HG03457 (cell line): ENCODE measurements at regions not wholly inside any gene's neighbourhood (a gene's known extent, or its start where the extent isn't known, plus 50 kb on each side); places are given as distances from the start of the nearest gene placed in this dataset.

Experiments used
- ATAC-seq: cut with Tn5 transposase; IDR thresholded peaks from one replicate; pipeline ENCODE4 v1.9.1; 2021; ENCODE audit warnings: moderate number of reproducible peaks; ENCODE audit not compliant: unreplicated experiment

GRCh38 chr5:27523629-27524028 is 485.2 kb upstream of the CDH9 start:
- ATAC-seq, result no peak

- ATAC-seq, result no peak
Observed at GRCh38 chr5:27516437-27516836, 478.1 kb upstream of the CDH9 start.

- no peak for ATAC-seq
Observed at GRCh38 chr5:27511061-27511460, 472.7 kb upstream of the CDH9 start.

- ATAC-seq, result no peak
Observed at GRCh38 chr5:27503813-27504212, 465.4 kb upstream of the CDH9 start.

- ATAC-seq, result no peak
Observed at GRCh38 chr5:27502236-27502635, 463.9 kb upstream of the CDH9 start.

GRCh38 chr5:27497491-27497890 is 459.1 kb upstream of the CDH9 start:
- no peak for ATAC-seq

DNA sequence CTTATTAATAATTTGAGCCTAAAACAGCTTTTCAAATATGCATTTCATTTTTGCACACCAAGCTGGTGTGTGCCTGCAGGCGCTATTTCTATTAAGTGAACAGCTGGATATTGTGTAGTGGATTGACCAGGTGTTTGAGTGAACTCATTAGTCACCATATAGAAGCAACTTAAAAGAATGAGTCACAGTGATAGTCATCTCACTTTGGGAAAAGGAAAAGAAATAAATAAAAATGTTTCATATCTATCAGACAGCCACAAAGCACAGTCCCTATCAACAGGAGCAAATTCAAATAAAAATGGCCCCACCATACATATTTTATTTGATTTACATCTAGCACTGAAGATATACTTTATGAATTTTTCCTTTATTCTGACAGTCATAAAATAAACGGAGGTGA is 456.5 kb upstream of the CDH9 start:
- no peak for ATAC-seq

DNA sequence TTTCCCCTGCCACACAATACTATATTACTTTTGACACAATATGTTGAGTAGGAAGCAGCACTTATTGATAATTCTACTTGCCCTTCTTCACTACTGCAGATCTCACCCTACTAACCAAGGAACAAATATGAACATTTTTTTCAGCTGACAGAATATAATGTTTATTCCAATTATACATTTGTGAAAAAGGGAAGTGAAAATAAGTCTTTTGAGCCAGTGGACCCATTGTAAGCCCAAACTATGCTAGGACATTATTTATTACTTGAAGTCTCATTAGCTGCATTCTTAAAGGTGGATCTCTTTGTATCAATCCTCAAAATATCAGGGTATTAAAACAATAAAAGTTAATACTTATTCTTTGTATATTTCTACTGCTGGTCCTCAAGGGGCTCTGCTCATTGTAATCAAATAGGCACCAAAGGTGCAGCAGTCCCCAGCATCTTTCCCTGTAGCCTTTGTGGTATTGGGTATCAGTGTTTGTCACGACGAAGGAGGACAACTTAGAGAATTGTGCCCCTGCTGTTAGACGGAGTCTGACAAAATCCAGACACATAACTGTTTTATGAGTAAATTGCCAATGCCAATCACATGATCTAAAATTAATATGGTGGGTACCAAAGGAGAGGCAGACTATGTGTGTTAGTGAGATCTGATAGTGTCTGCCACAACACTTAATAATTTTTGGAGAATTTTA is 453.5 kb upstream of the CDH9 start:
- ATAC-seq, result no peak

DNA sequence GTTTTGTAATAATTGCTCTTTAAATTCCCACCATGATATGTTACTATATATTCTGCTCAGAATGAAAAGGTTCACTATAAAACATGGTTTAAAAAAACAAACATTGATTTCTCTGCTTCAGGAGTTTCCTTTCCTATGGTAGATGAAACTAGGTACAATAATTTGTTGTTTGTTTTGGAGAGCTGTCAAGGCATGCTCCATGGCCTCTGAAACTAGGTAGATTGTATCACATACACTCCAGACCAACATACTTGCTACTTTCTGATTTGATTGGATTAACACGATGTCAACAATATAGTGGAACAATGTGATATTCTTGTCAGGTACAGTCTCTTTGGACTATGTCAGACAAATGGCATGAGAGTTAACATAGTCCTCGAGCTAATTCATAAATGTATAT is 452.7 kb upstream of the CDH9 start:
- ATAC-seq, result no peak

- no peak for ATAC-seq
Observed at GRCh38 chr5:27489701-27490100, 451.3 kb upstream of the CDH9 start.

DNA sequence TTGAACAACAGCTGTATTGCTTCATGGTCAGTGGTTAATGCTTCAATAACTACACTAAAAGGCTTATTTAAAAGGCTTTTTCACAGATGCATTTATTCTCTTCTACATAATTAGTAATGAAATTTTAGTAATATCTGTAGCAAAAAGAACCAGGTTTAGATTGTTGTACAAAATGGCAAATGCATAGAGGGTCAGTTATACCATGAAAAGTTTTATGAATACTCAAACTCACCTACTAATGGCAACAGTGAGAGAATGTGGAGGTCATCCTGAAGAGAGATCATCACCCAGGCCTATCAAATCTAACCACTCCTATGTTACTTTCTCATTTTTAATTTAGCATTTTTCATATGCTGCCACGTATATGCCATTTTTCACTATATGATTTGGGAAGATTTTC is 444.3 kb upstream of the CDH9 start:
- no peak for ATAC-seq

DNA sequence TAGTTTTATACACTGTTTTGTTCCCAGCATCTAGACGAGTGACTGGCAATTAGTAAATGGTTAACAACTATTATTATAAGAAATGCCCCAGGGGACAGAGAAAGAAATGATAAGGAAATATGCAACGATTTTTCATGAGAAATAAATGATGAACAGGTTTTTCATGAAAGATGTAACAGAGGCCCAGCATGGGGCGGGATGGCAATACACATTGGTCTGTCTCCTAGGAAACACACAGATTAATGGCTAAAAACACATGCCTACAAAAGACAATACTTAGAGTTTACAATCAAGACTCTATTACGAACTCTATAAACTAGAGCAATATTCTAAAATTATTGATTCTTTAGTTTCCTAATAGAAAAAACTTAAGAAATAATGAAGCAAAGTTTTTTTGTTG is 441.5 kb upstream of the CDH9 start:
- no peak for ATAC-seq

GRCh38 chr5:27477550-27477949 is 439.2 kb upstream of the CDH9 start:
- no peak for ATAC-seq

DNA sequence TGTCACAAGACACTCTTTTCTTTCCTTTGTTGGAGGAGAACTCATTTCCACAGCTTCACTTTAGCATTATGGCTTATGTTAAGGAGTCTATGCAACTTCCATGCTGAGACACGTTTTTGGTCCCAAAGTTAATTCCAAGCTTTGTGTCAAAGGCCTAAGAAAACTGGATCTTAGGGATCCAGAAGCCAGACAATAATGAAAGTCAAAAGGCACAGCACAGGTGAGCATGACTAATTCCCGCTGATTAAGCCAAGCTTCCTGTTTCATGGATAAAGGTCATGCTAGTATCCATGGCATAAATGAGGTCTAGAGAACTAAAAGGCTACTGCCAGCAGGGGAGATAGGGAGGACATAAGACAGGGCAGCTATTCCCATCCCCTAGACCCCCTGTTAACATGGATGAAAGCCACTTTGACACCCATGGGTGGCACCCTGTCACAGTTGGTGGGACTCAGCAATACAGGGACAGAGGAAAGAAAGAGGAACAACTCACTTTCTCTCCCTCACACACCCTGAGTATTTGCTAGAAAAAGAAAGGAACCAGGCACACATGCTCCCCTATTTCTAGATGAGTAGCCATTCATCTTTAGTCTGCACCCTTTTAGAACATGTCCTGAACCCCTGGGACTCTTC is 438.1 kb upstream of the CDH9 start:
- no peak for ATAC-seq

- no peak for ATAC-seq
Observed at GRCh38 chr5:27475063-27475462, 436.7 kb upstream of the CDH9 start.

DNA sequence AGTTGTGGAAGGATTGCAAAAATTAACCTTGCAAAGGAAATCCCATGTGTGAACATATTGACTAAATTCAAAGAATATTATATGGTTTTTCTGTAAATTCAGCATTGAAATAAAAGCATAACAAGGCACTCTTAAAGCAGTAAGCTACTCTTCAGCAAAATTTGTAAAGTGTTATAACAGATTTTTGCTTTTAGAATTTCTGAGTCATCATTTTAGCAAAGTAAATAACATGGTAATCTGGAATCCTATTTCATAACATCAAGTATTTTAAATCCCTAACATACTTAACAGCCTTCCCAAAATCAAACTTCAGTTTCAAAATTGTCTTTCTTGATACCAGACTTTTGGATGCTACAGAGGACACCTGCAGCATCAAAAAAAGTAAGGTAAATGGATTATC is 436.0 kb upstream of the CDH9 start:
- no peak for ATAC-seq

- ATAC-seq, result no peak
Observed at GRCh38 chr5:27474047-27474309, 435.6 kb upstream of the CDH9 start.

DNA sequence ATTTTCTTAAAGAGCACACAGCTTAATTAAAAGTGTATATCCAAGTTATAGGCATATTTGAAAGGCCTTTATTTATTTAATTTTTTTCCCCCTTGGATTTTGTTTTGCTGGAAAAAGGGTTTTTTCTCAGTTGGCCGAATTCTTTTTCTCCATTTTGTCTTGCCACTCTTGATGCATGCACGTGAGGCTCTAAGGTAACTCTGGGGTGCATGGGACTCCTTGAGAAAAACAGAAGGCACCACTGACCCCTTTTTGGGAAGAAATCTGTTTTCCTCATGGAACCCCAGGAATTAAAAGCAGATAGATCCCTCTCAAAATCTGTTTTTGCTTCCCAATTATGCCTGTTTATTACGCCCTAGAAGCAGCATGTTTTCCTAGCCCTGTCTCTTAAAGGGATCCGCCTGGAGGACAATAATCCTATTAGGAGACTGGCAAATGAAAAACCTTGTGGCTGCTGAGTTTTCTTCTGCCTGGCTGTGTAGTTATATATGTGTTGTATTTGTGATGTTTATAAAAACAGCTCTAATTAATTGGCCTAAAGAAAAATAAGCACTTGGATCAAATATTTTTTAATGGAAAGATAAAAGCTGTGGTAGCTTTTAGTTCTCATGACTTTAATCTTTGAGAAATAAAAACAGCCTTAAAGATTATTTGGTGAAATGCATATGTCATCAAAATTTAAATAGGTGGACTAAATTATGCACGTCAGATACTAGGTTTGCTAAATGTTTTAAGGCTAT is 435.1 kb upstream of the CDH9 start:
- no peak for ATAC-seq

DNA sequence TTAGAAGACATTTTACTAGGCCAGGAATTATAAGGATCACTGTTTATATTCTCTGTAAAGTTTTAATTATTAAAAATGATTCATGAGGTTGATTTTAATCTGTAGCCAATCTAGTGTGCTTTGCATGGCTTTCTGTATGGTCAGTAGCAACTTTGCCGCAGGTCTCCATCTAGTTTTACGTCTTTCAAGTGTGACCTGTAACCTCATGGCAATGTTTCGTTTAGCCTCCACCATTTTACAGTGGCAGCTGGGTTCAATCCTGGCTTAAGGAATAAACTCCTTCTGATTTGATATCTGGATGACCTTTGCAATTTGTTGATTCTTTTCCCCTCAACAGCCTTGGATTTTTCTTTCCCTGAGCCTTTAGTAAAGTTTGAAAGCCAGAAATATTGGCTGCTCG is 434.5 kb upstream of the CDH9 start:
- ATAC-seq, result no peak

DNA sequence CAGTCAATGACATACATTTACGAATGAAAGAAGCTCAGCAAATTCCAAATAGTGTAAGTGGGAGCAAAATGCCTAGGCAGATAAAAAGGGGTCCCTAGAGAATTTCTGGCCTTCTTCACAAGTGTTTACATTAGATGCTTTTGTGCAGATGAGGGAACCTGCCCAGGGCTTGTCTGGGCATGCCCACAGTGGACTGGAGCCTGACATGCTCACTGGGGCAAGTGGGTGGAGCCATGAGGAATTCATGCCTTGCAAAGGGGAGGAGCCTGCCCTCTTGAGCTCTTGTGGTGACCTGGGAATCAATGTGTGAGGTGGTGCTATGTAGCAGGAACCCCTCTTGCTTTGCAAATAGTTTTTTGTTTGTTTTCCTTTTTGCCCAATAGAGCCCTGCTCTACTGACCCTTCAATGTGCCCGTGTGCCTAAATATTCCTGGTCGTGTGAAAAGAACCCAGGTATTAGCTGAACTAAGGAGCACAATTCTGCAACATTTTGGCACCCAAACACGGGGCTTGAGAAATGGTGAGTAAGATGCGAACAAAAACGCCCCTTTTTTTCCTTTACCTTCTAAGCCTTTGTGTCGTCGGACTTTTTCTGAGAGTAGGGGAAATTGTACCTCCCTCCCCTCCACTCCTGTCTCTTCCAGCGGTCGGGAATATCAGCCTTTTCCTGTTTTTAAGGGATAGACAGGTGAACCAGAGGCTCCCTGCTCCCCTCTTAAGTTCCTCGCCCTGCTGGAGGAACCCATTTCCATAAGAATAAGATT is 433.8 kb upstream of the CDH9 start:
- ATAC-seq, result peak; percentile 74

DNA sequence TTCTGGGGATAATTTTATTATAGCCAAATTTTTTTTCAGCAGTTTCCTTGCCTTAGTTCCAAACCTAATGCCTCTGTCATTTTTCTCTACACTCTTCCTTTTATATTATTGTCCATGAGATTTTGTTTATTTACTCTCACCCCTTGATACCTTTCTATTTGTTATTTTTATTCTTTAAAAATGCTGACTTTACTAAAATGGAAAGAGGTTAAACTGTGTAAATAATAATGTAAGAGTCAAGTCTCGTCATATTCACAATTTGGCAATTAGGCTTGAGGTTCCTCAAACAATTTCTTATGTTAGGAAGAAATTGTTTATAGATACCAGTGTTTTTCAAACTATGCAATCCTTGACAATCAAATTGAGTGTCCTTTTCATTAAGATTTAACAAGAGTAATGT is 428.6 kb upstream of the CDH9 start:
- no peak for ATAC-seq

- no peak for ATAC-seq
Observed at GRCh38 chr5:27465140-27465539, 426.8 kb upstream of the CDH9 start.
